Ascending aorta (tissue), 2 donors: ENCODE measurements at regions not wholly inside any gene's neighbourhood (a gene's known extent, or its start where the extent isn't known, plus 50 kb on each side); places are given as distances from the start of the nearest gene placed in this dataset.

ENCODE experiments used
- DNase-seq, 2 donors: peaks; one replicate each; pipeline ENCODE4 v3.0.0-alpha.2; 2019; ENCODE audit warnings: low spot score in 2 of 2
- H3K27ac ChIP-seq, 2 donors: fragments of 200-600 bp; sonication (generic); one replicate each; pipeline ENCODE4 v1.5.1; 2016 to 2017; ENCODE audit warnings: mild to moderate bottlenecking in 1 of 2
- H3K27me3 ChIP-seq: fragments of 200-600 bp; sonication (generic); one replicate; pipeline ENCODE4 v1.5.1; 2017
- H3K36me3 ChIP-seq, 2 donors: fragments of 200-600 bp; sonication (generic); one replicate each; pipeline ENCODE4 v1.5.1; 2016
- H3K4me1 ChIP-seq, 2 donors: fragments of 200-600 bp; sonication (generic); one replicate each; pipeline ENCODE4 v1.5.1; 2016 to 2017; ENCODE audit warnings: mild to moderate bottlenecking in 1 of 2
- H3K4me3 ChIP-seq, 2 donors: fragments of 200-600 bp; sonication (generic); one replicate each; pipeline ENCODE4 v1.5.1; 2016 to 2017; ENCODE audit warnings: mild to moderate bottlenecking in 1 of 2
- H3K9me3 ChIP-seq, 2 donors: fragments of 200-600 bp; sonication (generic); one replicate each; pipeline ENCODE4 v1.5.1; 2016
- intact Hi-C: fragments of 100-400 bp; cut with DNase I; formaldehyde crosslinking; loops from one replicate; pipeline ENCODE4 v1.15.1; 2023
- TF ChIP-seq, protein P1 (sequence below), 3 experiments: fragments of 200-600 bp in 2 of 3; fragments of 450-650 bp in 1 of 3; sonication (generic) in 2 of 3; IDR thresholded peaks; one replicate each; pipeline ENCODE4 v1.5.1; 2016 to 2019; ENCODE audit warnings: antibody characterized with exemption in 3 of 3, mild to moderate bottlenecking in 1 of 3, moderate library complexity in 1 of 3

DNA sequence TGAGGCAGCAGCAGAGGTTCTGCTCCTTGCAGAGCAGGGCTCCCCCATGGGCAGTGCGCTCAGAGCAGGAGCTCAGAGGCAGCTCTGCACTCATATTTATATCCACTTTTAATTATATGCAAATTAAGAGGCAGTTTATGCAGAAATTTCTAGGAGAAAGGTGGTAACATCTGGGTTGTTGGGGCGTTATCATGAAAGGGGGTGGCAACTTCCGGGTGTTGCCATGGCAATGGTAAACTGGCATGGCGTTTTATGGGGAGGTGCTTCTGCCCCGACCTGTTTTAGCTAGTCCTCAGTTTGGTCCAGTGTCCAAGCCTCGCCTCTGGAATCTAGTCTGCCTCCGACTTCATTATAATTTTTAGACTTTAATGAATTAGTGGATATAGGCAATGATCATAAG lies 1191.7 kb downstream of the TBC1D22A start:
- intact Hi-C loops: no loop called here
- no peak for DNase-seq

DNA sequence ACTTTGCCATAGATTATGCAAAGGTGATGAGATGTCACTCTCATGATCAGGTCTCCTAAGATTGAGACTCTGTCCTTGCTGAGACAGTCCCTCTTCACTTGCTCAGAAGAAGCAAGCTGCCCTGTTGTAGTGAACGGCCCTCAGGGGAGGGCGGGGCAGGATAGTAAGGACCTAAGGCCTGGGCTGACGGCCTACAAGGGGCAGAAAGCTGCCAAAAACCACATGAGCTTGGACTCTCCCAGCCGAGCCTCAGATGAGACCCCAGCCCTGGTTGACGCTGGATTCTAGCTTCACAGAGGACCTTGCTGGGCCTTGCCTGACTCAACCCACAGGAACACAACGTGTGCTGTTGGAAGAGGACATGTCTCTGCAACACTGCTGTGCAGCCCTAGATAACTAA lies 1182.5 kb downstream of the TBC1D22A start:
- Histone ChIP-seq H3K9me3 (no peaks in the 10 kb centered on the region), H3K27ac (no peak overlapping the region), H3K4me3 (no peak overlapping the region), H3K4me1 (no peaks in the 10 kb centered on the region), H3K27me3 (no peaks in the 10 kb centered on the region), H3K36me3 (no peaks in the 10 kb centered on the region)
- DNase-seq: peak in 1 of 2 donors; percentile 41
- intact Hi-C loops: no loop called here
- TF ChIP-seq, protein P1, sequence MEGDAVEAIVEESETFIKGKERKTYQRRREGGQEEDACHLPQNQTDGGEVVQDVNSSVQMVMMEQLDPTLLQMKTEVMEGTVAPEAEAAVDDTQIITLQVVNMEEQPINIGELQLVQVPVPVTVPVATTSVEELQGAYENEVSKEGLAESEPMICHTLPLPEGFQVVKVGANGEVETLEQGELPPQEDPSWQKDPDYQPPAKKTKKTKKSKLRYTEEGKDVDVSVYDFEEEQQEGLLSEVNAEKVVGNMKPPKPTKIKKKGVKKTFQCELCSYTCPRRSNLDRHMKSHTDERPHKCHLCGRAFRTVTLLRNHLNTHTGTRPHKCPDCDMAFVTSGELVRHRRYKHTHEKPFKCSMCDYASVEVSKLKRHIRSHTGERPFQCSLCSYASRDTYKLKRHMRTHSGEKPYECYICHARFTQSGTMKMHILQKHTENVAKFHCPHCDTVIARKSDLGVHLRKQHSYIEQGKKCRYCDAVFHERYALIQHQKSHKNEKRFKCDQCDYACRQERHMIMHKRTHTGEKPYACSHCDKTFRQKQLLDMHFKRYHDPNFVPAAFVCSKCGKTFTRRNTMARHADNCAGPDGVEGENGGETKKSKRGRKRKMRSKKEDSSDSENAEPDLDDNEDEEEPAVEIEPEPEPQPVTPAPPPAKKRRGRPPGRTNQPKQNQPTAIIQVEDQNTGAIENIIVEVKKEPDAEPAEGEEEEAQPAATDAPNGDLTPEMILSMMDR (IDR thresholded peaks at IDR 0.05): no peak

More for the DNA sequence above, 1191.7 kb downstream of the TBC1D22A start:
- no peaks in the 10 kb centered on the region for H3K27me3 ChIP-seq
- TF ChIP-seq, protein P1 (IDR thresholded peaks at IDR 0.05): no peak
- no peaks in the 10 kb centered on the region for H3K4me1 ChIP-seq
- H3K36me3 ChIP-seq: no peaks in the 10 kb centered on the region
- peaks cover 0 to 8% of the 10 kb centered on the region in 2 donors for H3K9me3 ChIP-seq
- no peak overlapping the region for H3K4me3 ChIP-seq
- H3K27ac ChIP-seq: no peak overlapping the region

DNA sequence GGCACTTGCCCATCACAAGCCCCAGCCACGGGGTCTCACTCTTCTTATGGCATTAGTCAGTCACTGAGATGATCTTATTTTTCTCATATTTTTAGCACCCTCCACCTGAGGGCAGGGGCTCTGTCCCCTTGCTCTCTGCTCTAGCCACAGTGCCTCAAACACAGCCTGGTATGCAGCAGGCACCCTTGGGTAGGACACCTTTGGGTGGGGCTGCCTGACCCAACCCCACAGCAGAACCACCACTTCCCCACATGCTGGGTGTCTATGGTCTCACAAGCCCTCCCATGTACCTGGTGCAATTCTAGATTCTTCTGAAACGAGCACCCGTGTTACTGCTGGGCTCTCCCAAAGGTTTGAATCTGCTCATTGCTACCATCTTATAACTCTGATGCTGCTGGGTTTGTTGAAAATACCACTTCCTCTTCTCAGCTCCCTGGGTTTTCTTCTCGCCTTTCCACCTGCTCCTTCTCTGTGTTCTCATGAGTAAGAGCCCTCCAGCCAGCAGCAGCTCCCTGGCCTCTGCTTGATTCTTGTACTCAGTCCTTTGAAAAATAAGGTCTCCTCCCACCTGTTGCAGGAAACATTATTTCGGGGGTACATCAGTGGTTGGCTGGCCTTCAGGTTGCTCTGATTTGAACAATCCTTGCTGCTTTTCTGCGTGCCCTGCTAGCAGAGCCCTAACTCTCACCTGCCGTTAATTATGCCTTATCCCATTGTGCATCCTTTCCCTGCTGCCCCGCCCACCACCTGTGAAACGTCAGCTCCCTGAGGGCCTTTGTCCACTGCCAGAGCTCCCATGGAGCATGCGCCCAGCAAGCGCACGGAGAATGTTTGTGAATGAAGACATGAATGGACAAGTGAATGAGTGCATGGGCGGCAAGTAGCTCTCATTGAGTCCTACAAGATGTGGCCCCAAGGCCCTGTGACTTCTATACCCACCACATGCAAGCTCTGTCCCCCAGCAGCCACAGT lies 1181.6 kb downstream of the TBC1D22A start:
- Histone ChIP-seq H3K27ac (no peak overlapping the region), H3K9me3 (no peaks in the 10 kb centered on the region), H3K27me3 (no peaks in the 10 kb centered on the region), H3K4me3 (no peak overlapping the region), H3K4me1 (no peaks in the 10 kb centered on the region), H3K36me3 (no peaks in the 10 kb centered on the region)
- intact Hi-C loops: no loop called here
- peak in 1 of 2 donors; percentile 40 for DNase-seq
- TF ChIP-seq, protein P1 (IDR thresholded peaks at IDR 0.05): no peak

DNA sequence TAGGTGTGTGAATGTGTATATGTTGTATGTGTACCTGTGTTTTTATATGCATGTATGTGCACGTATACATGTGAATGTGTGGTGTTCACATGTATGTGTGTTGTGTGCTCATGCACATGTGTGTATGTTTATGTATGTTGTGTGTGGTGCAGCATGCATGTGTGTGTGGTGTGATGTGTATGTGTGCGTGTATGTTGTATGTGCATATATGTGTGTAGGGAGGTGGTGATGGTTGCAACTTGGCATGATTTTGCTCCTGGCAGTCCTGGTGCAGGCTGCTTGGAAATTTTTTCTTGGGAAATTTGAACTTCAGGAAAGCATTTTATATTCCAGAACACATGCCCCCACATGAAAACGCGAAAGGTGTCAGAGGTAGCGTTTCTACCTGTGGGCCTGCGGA lies 1177.8 kb downstream of the TBC1D22A start:
- intact Hi-C loops: no loop called here
- TF ChIP-seq, protein P1 (IDR thresholded peaks at IDR 0.05): no peak
- no peaks in the 10 kb centered on the region for H3K27me3 ChIP-seq
- H3K4me3 ChIP-seq: no peak overlapping the region
- no peaks in the 10 kb centered on the region for H3K4me1 ChIP-seq
- H3K36me3 ChIP-seq: no peaks in the 10 kb centered on the region
- H3K27ac ChIP-seq: no peak overlapping the region
- peaks cover 0 to 6% of the 10 kb centered on the region in 2 donors for H3K9me3 ChIP-seq
- no peak for DNase-seq

DNA sequence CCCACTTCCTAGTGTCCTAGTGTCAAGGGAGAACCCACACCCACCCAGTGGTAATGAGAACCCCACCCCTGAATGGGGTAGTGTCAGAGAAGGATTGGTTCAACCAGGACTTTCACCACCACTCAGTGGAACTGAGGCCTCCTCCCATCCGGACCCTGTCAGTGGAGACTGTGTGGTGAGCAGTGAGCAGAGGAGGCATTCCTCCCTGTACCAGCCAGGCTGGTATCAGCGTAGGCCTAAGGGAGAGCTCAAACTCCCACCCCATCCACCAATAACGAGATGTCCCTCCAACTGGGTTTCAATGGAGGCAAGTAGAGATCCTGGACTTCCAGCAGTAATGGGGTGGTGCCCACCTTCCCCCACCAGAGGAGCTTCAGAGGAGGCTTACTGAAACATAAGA lies 1171.4 kb downstream of the TBC1D22A start:
- intact Hi-C loops: no loop called here
- H3K4me3 ChIP-seq: no peak overlapping the region
- TF ChIP-seq, protein P1 (IDR thresholded peaks at IDR 0.05): no peak
- no peak for DNase-seq
- no peak overlapping the region for H3K27ac ChIP-seq
- H3K4me1 ChIP-seq: no peaks in the 10 kb centered on the region
- H3K27me3 ChIP-seq: no peaks in the 10 kb centered on the region
- peaks cover 0 to 6% of the 10 kb centered on the region in 2 donors for H3K9me3 ChIP-seq
- H3K36me3 ChIP-seq: no peaks in the 10 kb centered on the region
